K562 (cell line): ENCODE measurements at regions not wholly inside any gene's neighbourhood (a gene's known extent, or its start where the extent isn't known, plus 50 kb on each side); places are given as distances from the start of the nearest gene placed in this dataset.

Experiments used
- DDX20 ChIP-seq: fragments of 450-650 bp; IDR thresholded peaks from 2 replicates; pipeline ENCODE4 v1.6.1; 2016; ENCODE audit warnings: missing genetic modification characterization, low read depth, mild to moderate bottlenecking, missing compliant biosample characterization, moderate library complexity
- MGA ChIP-seq: fragments of 450-650 bp; IDR thresholded peaks from 2 replicates; pipeline ENCODE4 v1.6.1; 2016; ENCODE audit warnings: mild to moderate bottlenecking, moderate library complexity
- NRF1 ChIP-seq, 2 experiments: fragments of 450-650 bp; IDR thresholded peaks in 1 of 2; conservative IDR thresholded peaks in 1 of 2; 2 replicates each; pipeline ENCODE4 v1.6.1; 2014; ENCODE audit warnings: mild to moderate bottlenecking in 2 of 2
- SAFB ChIP-seq: fragments of 200-400 bp; formaldehyde crosslinking; IDR thresholded peaks from 2 replicates; pipeline ENCODE4 v1.6.1; 2017; ENCODE audit warnings: low read depth, low read length, borderline replicate concordance
- TF ChIP-seq, protein P1 (sequence below), 3 experiments: fragments of 200-800 bp in 1 of 3; fragments of 250-450 bp in 1 of 3; fragments of 450-650 bp in 1 of 3; sonication (Bioruptor Pico) in 1 of 3; sonication (Bioruptor generic) in 1 of 3; formaldehyde crosslinking in 1 of 3; IDR thresholded peaks; 2 replicates each; pipeline versions ENCODE4 v1.6.1 to v1.8.0; 2016 to 2022; ENCODE audit warnings: mild to moderate bottlenecking in 2 of 3, missing genetic modification characterization in 2 of 3, missing compliant biosample characterization in 1 of 3, moderate library complexity in 1 of 3
- TF ChIP-seq, protein P2 (sequence below): fragments of 150-350 bp; IDR thresholded peaks from 2 replicates; pipeline ENCODE4 v1.6.1; 2014; ENCODE audit warnings: low read depth, mild to moderate bottlenecking, low read length, borderline replicate concordance

DNA sequence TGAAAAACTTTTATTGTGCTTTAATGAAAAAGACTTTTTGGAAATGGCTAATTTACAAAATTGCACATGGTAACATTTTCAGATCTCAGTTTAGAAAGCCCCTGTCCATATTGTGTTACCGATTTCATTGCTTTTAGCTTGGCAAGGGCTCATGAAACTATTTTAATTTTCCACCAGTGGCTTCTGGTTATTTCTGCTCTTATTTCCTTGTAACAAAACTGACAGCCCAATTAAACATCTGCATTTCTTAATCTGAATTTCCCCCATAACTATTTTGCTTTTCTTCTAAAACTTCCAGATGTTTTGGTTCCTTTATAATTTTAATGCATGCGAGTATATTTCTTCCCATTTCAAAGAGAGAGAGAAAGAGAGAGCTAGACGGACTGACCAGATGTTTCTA, 264.8 kb downstream of the PTPRC start (continued):
- TF ChIP-seq MGA (no peak), NRF1 (conservative IDR thresholded peaks at IDR 0.05 in 1 of 2, IDR thresholded peaks at IDR 0.05 in 1 of 2) (no peak), SAFB (no peak), DDX20 (no peak)
- TF ChIP-seq, protein P1, sequence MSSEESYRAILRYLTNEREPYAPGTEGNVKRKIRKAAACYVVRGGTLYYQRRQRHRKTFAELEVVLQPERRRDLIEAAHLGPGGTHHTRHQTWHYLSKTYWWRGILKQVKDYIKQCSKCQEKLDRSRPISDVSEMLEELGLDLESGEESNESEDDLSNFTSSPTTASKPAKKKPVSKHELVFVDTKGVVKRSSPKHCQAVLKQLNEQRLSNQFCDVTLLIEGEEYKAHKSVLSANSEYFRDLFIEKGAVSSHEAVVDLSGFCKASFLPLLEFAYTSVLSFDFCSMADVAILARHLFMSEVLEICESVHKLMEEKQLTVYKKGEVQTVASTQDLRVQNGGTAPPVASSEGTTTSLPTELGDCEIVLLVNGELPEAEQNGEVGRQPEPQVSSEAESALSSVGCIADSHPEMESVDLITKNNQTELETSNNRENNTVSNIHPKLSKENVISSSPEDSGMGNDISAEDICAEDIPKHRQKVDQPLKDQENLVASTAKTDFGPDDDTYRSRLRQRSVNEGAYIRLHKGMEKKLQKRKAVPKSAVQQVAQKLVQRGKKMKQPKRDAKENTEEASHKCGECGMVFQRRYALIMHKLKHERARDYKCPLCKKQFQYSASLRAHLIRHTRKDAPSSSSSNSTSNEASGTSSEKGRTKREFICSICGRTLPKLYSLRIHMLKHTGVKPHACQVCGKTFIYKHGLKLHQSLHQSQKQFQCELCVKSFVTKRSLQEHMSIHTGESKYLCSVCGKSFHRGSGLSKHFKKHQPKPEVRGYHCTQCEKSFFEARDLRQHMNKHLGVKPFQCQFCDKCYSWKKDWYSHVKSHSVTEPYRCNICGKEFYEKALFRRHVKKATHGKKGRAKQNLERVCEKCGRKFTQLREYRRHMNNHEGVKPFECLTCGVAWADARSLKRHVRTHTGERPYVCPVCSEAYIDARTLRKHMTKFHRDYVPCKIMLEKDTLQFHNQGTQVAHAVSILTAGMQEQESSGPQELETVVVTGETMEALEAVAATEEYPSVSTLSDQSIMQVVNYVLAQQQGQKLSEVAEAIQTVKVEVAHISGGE (CRISPR knock-in tag; IDR thresholded peaks at IDR 0.05): no peak
- TF ChIP-seq, protein P2, sequence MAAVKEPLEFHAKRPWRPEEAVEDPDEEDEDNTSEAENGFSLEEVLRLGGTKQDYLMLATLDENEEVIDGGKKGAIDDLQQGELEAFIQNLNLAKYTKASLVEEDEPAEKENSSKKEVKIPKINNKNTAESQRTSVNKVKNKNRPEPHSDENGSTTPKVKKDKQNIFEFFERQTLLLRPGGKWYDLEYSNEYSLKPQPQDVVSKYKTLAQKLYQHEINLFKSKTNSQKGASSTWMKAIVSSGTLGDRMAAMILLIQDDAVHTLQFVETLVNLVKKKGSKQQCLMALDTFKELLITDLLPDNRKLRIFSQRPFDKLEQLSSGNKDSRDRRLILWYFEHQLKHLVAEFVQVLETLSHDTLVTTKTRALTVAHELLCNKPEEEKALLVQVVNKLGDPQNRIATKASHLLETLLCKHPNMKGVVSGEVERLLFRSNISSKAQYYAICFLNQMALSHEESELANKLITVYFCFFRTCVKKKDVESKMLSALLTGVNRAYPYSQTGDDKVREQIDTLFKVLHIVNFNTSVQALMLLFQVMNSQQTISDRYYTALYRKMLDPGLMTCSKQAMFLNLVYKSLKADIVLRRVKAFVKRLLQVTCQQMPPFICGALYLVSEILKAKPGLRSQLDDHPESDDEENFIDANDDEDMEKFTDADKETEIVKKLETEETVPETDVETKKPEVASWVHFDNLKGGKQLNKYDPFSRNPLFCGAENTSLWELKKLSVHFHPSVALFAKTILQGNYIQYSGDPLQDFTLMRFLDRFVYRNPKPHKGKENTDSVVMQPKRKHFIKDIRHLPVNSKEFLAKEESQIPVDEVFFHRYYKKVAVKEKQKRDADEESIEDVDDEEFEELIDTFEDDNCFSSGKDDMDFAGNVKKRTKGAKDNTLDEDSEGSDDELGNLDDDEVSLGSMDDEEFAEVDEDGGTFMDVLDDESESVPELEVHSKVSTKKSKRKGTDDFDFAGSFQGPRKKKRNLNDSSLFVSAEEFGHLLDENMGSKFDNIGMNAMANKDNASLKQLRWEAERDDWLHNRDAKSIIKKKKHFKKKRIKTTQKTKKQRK: no peak
